OCI-LY7 (cell line): ENCODE measurements at regions not wholly inside any gene's neighbourhood (a gene's known extent, or its start where the extent isn't known, plus 50 kb on each side); places are given as distances from the start of the nearest gene placed in this dataset.

Experiments used
- BruUV-seq: library from RNA; stranded (reverse); fragments of 400-500 nt; replicated peaks from 2 replicates; lab custom pipeline; 2021; lab: Mats Ljungman, UMichigan
- CTCF ChIA-PET: fragments of 300-600 bp; sonication (Branson Sonifier 250); formaldehyde crosslinking; loops from one replicate; lab custom pipeline; 2022; ENCODE audit warnings: antibody characterized with exemption; ENCODE audit not compliant: unreplicated experiment; lab: Charles Lee
- POLR2A ChIA-PET: fragments of 300-600 bp; sonication (Branson Sonifier 250); formaldehyde crosslinking; loops from one replicate; lab custom pipeline; 2022; ENCODE audit warnings: antibody characterized with exemption; lab: Charles Lee
- DNase-seq: peaks from one replicate; pipeline ENCODE4 v3.0.0-alpha.2; 2015; ENCODE audit warnings: low spot score
- H2AFZ ChIP-seq: fragments of 200-600 bp; sonication (generic), shearing (Covaris generic); 2 replicates; pipeline ENCODE4 v1.6.1; 2014; ENCODE audit warnings: mild to moderate bottlenecking, antibody characterized with exemption, low read length, moderate library complexity
- H3K27ac ChIP-seq: fragments of 200-600 bp; sonication (generic); 2 replicates; pipeline ENCODE4 v1.5.1; 2014; ENCODE audit warnings: mixed run types, low read depth, mild to moderate bottlenecking, moderate library complexity, low read length, inconsistent platforms; ENCODE audit not compliant: poor library complexity, severe bottlenecking
- H3K36me3 ChIP-seq: fragments of 200-600 bp; sonication (generic); 2 replicates; pipeline ENCODE4 v1.6.1; 2014; ENCODE audit warnings: mild to moderate bottlenecking, antibody characterized with exemption, low read length, moderate library complexity, mixed read lengths; ENCODE audit not compliant: insufficient read depth
- H3K4me1 ChIP-seq: fragments of 200-600 bp; sonication (generic); 2 replicates; pipeline ENCODE4 v1.5.1; 2014; ENCODE audit warnings: mild to moderate bottlenecking, low read length; ENCODE audit not compliant: insufficient read depth, poor library complexity, severe bottlenecking
- H3K4me2 ChIP-seq: fragments of 200-600 bp; sonication (generic); 2 replicates; pipeline ENCODE4 v1.6.1; 2014; ENCODE audit warnings: mild to moderate bottlenecking, low read length
- H3K4me3 ChIP-seq: fragments of 200-600 bp; sonication (generic); 2 replicates; pipeline ENCODE4 v1.5.1; 2014; ENCODE audit warnings: mild to moderate bottlenecking, low read depth, low read length; ENCODE audit not compliant: poor library complexity, severe bottlenecking
- H3K79me2 ChIP-seq: fragments of 200-600 bp; sonication (generic); 2 replicates; pipeline ENCODE4 v1.6.1; 2016; ENCODE audit warnings: low read depth, mild to moderate bottlenecking, low read length, moderate library complexity, mixed read lengths; ENCODE audit not compliant: insufficient read depth
- H3K9me2 ChIP-seq: fragments of 200-600 bp; sonication (generic); 2 replicates; pipeline ENCODE4 v1.6.1; 2016; ENCODE audit warnings: mild to moderate bottlenecking, low read length, mixed read lengths; ENCODE audit not compliant: insufficient read depth
- H3K9me3 ChIP-seq: fragments of 200-600 bp; sonication (generic); 2 replicates; pipeline ENCODE4 v1.6.1; 2014; ENCODE audit warnings: mild to moderate bottlenecking, mixed run types, low read length, mixed read lengths
- H4K20me1 ChIP-seq: fragments of 200-600 bp; sonication (generic); 2 replicates; pipeline ENCODE4 v1.6.1; 2014; ENCODE audit warnings: mild to moderate bottlenecking, antibody characterized with exemption, low read length, moderate library complexity, mixed read lengths; ENCODE audit not compliant: insufficient read depth
- EZH2phosphoT487 ChIP-seq: fragments of 200-600 bp; sonication (generic); IDR thresholded peaks from 2 replicates; pipeline ENCODE4 v1.6.1; 2018; ENCODE audit warnings: low read depth, borderline replicate concordance, mild to moderate bottlenecking, mixed run types, antibody characterized with exemption, low read length, moderate library complexity, mixed read lengths
- intact Hi-C: fragments of 100-400 bp; cut with micrococcal nuclease; formaldehyde crosslinking; loops from one replicate; pipeline ENCODE4 v1.10.0; 2022; ENCODE audit not compliant: unreplicated experiment
- TF ChIP-seq, protein P1 (sequence below): fragments of 200-600 bp; sonication (generic); conservative IDR thresholded peaks from 2 replicates; pipeline ENCODE4 v1.5.1; 2014; ENCODE audit warnings: mild to moderate bottlenecking, antibody characterized with exemption, low read length, moderate library complexity, mixed read lengths

DNA sequence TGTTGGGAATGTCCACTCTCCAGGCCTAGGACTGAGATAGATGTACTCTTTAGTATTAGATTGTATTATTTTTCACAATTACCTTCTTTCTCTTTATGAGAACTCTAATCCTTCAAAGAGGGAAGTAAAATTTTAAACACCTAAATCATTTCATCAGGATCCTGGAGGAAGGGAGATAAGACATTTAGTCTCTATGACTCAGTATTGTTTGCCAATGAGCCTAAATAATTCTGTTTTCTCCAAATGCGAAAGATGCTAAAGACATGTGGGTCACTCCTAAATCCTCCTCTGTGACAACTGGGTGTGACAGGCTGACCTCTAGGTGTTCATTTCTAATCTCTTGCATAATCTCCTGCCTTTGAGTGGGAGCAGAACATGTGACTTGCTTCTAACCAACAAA is 1736.6 kb upstream of the MIR17HG start:
- intact Hi-C loops, result no loop called here
- no peak overlapping the region for H3K4me2 ChIP-seq
- POLR2A ChIA-PET, result interaction anchor here (0.6 kb wide), 1 partner anchor 122 kb away, joined by 3 read pairs; no protein-coding TSS in a partner anchor
- TF ChIP-seq EZH2phosphoT487, result no peak
- TF ChIP-seq, protein P1, sequence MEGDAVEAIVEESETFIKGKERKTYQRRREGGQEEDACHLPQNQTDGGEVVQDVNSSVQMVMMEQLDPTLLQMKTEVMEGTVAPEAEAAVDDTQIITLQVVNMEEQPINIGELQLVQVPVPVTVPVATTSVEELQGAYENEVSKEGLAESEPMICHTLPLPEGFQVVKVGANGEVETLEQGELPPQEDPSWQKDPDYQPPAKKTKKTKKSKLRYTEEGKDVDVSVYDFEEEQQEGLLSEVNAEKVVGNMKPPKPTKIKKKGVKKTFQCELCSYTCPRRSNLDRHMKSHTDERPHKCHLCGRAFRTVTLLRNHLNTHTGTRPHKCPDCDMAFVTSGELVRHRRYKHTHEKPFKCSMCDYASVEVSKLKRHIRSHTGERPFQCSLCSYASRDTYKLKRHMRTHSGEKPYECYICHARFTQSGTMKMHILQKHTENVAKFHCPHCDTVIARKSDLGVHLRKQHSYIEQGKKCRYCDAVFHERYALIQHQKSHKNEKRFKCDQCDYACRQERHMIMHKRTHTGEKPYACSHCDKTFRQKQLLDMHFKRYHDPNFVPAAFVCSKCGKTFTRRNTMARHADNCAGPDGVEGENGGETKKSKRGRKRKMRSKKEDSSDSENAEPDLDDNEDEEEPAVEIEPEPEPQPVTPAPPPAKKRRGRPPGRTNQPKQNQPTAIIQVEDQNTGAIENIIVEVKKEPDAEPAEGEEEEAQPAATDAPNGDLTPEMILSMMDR, result no peak
- H3K9me3 ChIP-seq, result peaks cover 9% of the 10 kb centered on the region
- CTCF ChIA-PET, result no interaction called here
- H4K20me1 ChIP-seq, result no peaks in the 10 kb centered on the region
- H3K4me3 ChIP-seq, result no peak overlapping the region
- no peak overlapping the region for H2AFZ ChIP-seq
- no peaks in the 10 kb centered on the region for H3K79me2 ChIP-seq
- BruUV-seq, result no TSS peak
- H3K27ac ChIP-seq, result no peak overlapping the region
- H3K9me2 ChIP-seq, result no peaks in the 10 kb centered on the region
- H3K4me1 ChIP-seq, result no peaks in the 10 kb centered on the region
- no peaks in the 10 kb centered on the region for H3K36me3 ChIP-seq
- DNase-seq, result no peak

DNA sequence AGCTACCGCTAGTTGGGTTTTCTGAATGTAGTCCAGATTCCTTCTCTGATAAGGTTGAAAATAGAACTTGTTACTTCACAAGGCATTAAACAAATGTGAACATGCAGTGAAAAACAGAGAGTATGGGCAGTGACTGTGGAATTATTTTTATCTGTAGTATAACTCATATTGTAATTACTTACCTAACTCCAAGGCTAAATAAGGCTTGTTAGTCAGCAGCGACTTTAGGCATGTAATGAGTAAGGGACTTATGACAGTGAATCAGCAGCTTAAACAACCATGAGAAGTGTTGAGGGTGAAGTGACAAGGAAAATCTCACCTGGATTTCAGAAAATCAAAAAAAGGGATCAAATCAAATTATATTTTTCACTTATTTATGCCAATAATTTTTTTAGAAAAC is 1719.5 kb upstream of the MIR17HG start:
- no peaks in the 10 kb centered on the region; the same call in 1 of the 2 replicates for H3K9me3 ChIP-seq
- CTCF ChIA-PET, result no interaction called here
- H3K4me1 ChIP-seq, result no peaks in the 10 kb centered on the region
- no peaks in the 10 kb centered on the region for H3K36me3 ChIP-seq
- H3K27ac ChIP-seq, result no peak overlapping the region
- POLR2A ChIA-PET, result no interaction called here
- intact Hi-C loops, result no loop called here
- no peak overlapping the region for H2AFZ ChIP-seq
- no peaks in the 10 kb centered on the region for H4K20me1 ChIP-seq
- no TSS peak for BruUV-seq
- no peak overlapping the region for H3K4me2 ChIP-seq
- no peak overlapping the region for H3K4me3 ChIP-seq
- no peaks in the 10 kb centered on the region for H3K79me2 ChIP-seq
- DNase-seq, result no peak
- H3K9me2 ChIP-seq, result no peaks in the 10 kb centered on the region
- TF ChIP-seq, protein P1, result no peak
- TF ChIP-seq EZH2phosphoT487, result no peak

GRCh38 chr13:89628567-89628966 is 1718.9 kb upstream of the MIR17HG start:
- Histone ChIP-seq H3K9me2 (no peaks in the 10 kb centered on the region), H2AFZ (no peak overlapping the region), H3K36me3 (no peaks in the 10 kb centered on the region), H3K4me1 (no peaks in the 10 kb centered on the region), H3K79me2 (no peaks in the 10 kb centered on the region), H3K4me2 (no peak overlapping the region), H4K20me1 (no peaks in the 10 kb centered on the region), H3K4me3 (no peak overlapping the region), H3K9me3 (no peaks in the 10 kb centered on the region; the same call in 1 of the 2 replicates), H3K27ac (no peak overlapping the region)
- POLR2A ChIA-PET, result no interaction called here
- no peak for DNase-seq
- intact Hi-C loops, result no loop called here
- BruUV-seq, result no TSS peak
- TF ChIP-seq, protein P1, result no peak
- CTCF ChIA-PET, result no interaction called here
